Suppressor macrophage (primary cell): ENCODE measurements at regions not wholly inside any gene's neighbourhood (a gene's known extent, or its start where the extent isn't known, plus 50 kb on each side); places are given as distances from the start of the nearest gene placed in this dataset.
"Not testable (repeated sequence)": the region's sequence is repeated elsewhere in the genome, so short reads cannot be mapped to it uniquely, and the experiment has no call there.

ENCODE experiments used
- DNase-seq, 4 experiments: peaks; one replicate each; pipeline ENCODE4 v3.0.0-alpha.2; 2020 to 2022

DNA sequence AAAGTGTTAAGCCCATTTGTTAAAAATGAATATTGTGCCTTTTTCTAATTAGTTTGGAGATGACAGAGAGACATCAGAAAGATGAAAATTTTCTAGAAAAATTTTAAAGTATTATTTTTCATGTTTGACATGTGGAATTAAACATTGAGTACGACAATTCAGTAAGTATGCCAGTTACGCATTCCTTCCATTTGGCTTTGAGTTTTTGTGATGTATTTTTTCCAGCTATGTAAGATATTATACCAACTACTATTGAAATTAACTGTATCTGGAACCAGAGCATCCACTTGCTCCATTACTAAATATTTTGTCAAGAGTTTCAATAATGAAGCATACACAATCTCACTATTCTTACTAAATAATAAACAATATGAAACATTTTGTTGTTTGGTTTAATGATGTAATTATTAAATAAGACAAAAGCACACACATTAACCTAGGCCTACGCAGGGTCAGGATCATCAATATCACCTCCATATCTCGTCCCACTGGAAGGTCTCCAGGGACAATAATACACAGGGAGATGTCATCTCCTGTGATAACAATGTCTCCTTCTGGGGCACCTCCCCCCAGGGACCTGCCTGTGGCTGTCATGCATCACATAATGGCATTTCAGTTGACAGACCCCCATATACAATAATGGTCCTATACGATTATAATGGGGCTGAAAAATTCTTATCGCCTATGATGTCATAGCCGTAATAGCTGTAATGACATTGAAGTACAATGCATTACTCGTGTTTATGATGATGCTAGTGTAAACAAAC is 274.1 kb downstream of the REEP3 start:
- no peak for DNase-seq

DNA sequence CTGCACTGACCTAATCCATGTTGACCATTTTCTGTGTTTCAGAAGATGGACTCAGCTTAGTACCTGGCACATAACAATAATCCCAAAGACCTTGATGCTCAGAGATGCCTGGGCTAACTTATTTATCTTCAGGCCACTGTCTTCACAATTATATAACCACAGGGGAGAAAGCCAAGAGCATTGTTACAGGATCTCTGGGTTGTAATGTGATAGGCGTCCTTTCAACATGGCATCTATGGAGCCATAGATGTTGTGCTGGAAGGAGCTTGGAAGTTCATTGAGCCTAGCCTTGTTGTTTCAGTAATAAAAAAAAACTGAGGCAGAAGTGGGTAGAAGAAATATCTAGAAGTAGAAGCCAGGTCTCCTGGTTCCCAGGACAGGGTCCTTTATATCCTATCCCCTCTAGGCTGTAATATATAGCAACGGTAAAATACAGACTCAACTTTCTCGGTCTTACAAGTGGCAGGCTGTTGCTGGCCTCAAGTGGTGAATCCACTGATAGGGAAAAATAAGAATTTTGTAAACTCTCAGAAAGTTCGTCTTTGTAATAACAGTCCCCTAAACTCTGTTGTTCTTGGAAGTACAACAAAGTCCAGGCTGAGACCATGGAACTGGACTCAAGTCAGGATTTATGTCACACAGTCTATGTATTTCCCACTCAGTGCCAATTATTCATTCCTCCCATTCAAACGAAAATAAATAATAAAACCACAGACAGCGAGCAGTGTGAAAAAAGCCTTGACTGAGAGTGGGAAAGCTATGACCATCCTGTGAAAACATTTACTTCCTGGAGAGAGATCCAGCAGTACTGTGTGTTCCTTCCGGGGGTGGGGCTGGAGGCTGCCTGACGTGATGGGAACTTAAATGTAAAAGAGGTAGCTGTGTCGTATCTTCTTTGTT is 277.6 kb downstream of the REEP3 start:
- DNase-seq: peak; percentile 5 to 47 (median 16)

DNA sequence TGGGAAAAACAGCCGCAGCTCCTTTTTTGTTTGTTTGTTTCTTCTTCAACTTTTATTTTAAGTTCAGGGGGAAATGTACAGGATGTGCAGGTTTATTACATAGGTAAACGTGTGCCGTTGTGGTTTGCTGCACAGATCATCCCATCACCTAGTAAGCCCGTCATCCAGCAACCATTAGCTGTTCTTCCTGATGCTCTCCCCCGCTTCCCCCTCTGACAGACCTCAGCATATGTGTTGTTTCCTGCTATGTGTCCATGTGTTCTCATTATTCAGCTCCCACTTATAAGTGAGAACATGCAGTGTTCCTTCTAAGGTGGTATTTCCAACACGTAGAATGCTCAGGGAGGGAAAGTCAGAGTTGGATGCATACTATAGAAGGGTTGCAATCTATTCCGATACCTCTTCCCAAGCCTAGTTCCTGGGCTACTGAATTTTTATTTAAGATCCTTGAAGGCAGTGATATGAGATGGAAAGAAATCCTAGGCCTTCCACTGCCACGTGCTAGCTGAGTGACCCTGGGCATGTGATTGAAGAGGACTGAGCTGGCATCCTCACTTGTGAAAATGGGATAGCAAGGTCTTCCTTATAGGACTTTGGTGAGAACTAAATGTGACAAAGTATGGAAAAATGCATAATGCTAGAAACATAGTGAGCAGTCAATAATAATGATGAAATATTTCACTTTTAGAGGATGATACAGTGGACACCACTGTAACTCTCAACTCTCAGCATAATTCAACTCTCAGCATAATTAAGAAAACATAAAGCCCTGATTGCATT is 278.5 kb downstream of the REEP3 start:
- DNase-seq: no peak

DNA sequence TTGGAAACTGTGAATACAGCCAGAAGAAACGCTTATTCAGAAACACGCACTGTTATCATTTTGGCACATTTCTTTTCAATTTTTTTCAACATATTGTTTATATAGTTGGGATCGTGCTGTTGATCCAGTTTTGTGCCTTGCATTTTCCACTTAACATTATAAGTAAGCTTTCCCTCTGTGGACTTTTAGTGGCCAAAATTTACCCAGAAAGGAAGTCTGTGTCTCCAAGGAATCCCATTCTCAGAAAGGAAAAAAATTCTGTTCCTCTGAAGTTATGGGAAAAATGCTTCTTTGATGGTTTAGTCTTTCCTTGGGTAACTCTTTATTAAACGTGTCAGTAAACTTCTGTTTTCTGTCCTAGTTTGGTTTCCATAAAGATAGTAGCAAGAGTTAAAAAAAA is 280.0 kb downstream of the REEP3 start:
- no peak for DNase-seq

DNA sequence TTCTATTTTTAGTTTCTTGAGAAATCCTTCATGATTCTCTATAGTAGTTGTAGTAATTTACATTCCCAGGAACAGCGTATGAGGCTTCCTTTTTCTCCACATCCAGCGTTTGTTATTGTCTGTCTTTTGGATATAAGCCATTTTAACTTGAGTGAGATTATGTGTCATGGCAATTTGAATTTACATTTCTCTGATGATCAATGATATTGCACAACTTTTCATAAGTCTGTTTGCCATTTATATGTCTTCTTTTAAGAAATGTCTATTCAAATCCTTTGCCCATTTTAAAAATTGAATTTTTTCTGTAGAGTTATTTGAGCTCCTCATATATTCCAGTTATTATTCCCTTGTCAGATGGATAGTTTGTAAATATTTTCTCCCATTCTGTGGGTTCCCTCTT is 285.1 kb downstream of the REEP3 start:
- DNase-seq: no peak

DNA sequence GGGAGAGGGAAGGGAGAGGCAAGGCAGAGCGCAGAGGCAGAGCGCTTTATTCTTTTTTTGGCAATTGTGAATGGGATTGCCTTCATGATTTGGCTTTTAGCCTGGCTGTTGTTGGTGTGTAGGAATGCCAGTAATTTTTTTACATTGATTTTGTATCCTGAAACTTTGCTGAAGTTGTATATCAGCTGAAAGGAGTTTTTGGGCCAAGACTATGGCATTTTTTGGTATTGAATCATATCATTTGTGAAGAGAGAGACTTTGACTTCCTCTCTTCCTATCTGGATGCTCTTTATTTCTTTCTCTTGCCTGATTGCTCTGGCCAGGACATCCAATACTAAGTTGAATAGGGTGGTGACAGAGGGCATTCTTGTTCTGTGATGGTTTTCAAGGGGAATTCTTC is 291.3 kb downstream of the REEP3 start:
- no peak for DNase-seq

DNA sequence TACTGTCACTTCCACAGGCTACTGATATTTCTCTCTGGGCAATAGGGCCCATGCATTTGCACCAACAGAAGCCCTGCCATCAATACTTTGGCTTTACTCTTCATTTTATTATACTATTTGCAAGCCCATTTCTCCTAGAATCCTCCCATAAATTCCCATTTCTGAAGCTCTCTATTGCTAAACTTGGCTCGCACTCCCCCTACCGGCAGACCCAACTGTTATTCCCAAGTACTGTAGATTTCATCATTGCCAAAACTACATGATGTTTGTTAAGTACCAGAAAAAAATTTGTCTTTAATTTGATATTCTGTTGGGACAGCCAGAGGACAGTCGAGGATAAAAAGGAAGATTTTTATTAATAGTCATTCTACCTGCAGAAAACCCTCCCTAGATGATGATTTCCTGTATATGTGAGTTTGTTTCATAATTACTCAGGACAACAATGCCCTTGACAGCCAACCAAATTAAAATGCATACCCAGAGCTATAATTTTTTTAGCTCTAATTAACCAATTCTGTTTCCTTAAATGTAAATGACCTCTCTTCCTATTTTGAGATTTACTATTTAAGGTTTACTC is 298.6 kb downstream of the REEP3 start:
- peak; percentile 57 to 80 (median 66) for DNase-seq

DNA sequence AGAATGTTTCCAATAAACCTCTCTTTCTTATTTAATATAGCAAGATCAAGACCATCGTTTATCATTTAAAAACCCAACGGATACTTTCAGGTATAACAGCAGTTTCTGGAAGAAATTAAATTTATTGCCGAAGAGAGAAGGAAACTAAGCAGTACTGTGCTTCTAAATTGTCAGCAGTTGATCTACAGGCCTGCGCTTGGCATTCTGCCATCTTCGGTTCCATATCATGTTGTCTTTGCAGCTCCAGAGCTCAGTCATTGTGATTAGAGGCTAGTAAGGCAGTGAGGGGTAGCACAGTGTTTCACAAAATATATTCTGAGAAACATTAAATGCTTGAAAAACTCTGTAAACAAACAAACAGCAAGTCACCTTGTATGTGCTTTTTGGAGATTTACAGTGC is 301.3 kb downstream of the REEP3 start:
- no peak for DNase-seq

DNA sequence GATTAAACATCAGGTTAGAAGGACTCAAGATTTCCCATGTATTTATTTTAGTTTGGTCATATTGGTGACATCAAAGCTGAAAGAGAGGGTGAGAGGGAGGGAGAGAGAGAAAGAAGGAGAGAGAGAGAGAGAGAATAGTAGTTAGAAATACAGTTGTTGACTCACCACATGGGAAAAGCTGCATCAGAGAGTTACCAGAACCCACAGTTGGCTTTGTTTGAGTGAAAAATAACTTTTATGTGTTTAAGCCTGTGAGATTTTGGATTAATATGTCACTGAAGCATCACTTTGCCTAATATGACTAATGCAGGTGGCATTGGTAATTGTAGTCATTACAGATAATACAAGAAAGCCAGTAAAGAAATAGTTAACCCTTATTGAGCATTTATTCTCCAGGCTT is 303.9 kb downstream of the REEP3 start:
- no peak for DNase-seq

DNA sequence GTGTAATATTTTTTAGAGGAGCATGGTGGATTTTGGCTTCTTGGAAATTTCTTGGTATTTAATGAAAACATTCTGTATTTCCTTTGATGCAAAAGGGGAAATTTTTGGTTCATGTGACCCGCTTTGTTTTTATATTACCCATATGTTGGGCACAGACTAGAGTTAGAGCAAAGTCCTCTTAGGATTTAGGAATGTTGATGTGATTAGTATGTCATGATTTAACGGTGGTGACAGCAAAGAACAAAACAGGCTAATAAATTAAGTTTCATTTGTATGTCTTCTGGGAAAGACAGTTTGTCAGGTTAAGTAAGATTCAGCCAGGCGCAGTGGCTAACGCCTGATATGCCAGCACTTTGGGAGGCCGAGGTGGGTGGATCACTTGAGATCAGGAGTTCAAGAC is 304.6 kb downstream of the REEP3 start:
- no peak for DNase-seq

DNA sequence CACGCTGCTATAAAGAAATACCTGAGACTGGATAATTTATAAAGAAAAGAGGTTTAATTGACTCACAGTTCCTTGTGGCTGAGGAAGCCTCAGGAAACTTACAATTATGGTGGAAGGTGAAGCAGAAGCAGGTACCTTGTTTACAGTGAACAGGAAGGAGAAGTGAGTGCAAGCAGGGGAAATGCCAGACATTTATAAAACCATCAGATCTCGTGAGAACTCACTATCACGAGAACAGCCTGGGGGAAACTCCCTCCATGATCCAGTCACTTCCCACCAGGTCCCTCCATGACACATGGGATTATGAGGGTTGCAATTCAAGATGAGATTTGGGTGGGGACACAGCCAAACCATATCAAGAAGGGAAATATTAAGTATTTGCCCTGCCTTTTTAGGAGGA is 305.8 kb downstream of the REEP3 start:
- not testable (repeated sequence) for DNase-seq

DNA sequence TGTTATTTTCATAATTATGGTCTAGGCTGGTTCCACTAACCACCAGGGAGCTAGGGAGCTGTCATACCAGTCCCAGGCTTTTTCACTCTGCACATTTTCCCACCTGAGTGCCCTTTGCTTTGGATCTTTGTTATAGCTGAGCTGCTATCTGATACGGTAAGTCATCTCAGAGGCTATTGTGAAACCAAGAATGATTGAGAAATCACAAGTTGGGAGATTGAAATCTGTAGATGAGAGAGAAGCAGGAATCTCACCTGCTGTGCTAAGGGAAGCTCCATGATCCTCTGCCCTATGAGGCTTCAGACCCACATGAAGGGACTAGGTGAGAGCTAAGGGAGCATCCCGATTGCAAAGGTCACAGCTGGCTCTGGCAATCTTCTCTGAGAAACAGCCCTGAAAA is 307.8 kb downstream of the REEP3 start:
- DNase-seq: peak in 1 of 4 experiments; percentile 11

DNA sequence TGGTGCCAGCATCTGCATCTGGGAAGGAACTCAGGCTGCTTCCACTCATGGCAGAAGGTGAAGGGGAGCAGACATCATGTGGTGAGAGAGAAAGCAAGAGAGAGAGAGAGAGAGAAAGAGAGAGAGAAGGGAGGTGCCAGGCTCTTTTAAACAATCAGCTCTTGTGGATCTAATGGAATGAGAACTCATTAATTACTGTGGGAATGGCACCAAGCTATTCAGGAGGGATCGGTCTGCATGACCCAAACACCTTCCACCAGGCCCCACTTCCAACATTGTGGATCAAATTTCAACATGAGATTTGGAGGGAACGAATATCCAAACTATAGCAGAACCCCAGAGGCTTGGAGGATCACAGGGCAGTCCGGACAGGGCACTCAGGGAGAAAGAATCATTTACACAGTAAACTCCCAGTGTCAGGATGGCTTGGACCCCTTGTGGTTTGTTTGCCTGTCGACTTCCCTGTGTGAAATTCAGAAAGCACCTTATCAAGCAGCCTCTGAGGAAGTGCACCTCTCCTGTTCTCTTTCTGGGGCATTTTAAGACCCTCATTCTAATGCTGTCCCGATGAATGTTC is 308.5 kb downstream of the REEP3 start:
- no peak for DNase-seq

DNA sequence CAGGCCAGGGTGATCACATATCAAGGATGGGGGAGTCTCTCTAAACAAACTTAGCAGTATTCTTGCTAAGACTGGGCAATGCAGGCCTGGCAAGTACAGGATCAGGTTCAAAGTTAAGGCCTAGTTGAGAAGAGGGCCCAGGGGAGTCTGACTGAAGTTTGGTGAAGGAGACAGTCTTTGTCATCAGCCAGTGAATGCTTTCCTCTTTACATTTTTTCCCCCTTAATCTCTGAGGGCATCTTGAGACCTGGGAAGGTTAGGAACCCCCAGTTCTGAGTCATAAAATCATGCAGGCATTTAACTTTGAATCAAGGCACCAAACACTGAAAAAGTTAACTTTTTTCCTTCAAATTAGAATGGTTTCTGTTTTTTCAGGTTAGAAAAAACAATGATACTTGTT is 311.5 kb downstream of the REEP3 start:
- no peak for DNase-seq

DNA sequence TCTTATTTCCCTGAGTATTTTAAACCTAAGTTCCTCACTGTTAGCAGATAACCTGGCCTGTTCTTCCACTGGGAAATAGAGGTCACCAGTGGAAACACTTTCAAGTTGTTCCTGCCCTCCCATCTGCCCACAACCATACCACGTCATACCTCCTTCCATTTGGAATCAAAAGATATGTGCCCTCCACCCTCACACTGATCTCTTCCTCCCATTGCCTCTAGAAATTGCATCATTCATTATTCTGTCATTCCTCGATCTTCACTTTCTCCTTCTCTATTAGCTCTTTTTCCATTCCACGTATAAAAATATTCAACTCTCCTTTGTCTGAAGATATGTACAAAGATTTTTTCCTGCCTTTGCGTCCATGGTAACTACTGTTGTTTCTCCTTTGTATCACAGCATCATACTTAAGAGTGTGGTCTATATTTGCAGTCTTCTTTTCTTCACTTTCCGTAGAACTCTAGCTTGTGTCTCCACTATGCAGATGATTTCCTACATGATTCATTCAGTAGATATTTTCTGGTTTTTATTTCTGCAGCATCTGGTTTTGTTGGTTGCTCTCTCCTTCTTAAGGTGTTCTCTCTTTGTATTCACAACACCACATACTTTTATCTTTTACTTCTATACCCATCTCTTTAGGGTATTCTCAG is 312.3 kb downstream of the REEP3 start:
- DNase-seq: no peak

DNA sequence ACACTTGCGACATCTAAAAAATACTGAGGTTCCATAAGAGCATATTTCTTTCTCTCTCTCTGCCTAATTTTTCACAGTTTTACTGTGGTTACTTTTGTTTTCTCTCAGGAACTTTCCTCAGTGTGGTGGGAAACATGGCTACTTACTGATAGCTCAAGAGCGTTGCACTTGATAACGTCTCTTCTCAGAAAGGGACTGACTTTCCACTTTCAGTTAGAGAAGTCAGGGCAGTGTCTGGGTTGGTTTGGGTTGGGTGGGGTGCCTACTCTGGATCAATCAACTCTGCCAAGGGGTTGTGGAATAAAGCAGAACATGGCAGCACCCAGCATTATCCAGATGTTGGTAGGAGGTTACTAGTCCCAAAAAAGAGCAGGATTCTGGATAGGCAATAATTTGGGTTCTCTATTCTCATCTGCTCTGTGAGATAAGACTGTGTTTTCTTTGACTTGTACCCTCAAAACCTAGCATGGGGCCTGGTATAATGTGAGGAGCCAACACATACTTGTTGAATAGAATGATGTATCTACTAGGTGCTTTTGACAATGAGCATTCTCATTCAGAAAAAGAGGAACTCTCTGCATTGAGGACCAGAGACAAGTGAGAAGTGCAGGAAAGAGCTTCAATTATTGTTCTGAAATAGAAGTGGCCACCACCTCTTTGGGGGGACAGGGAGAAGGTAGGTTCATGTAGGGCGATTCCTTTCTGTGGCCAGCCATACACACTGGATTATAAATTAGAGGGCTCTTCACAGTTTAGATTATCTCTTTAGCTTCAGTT is 315.7 kb downstream of the REEP3 start:
- DNase-seq: no peak

DNA sequence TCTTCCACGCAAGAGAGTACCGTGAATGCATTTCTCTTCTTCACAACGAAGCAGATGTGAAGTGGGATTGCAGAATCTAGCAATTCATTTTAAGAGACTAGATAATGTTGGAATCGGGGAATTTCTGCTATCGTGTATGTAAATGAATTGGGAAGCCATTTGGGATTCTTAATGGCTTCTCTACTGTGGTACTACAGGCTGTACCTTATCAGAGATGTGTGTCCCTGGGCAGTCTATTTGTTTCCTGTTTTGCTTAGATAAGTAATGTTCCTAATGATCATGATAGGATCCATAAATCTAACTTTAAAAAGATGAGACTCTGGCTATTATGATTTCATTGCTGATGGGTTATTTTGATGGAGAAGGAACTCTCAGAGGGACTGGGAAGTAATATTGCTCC is 320.6 kb downstream of the REEP3 start:
- no peak for DNase-seq

DNA sequence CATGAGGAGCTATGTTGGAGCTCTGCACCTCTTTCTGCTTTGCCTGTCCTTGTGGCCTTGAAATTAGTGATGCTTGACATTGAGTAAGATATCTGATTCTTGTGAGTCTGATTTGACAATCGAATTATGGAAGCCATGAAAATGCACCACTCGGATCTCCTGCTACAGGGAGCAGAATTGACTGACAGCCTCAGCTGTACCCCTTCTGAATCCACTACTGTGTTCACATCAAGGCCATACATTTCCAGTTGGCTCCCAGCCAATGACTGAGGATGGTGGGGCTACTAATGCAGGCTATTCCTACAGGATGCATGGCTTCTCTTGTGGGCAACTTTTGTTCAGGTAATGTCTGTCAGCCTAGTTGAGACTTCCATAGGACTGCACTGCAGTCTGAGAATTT is 321.9 kb downstream of the REEP3 start:
- no peak for DNase-seq

DNA sequence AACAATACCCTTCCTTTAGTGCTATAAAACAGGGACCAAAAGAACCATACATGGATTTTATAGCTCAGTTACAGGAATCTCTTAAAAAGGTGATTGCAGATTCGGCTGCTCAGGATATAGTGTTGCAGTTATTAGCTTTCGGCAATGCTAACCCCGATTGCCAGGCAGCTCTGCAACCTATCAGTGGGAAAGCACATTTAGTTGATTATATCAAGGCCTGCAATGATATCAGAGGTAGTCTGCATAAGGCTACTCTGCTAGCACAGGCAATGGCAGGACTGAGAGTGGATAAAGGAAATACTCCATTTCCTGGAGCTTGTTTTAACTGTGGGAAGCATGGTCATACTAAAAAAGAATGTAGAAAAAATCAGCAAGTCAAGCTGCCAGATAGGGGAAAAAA is 327.7 kb downstream of the REEP3 start:
- not testable (repeated sequence) for DNase-seq

DNA sequence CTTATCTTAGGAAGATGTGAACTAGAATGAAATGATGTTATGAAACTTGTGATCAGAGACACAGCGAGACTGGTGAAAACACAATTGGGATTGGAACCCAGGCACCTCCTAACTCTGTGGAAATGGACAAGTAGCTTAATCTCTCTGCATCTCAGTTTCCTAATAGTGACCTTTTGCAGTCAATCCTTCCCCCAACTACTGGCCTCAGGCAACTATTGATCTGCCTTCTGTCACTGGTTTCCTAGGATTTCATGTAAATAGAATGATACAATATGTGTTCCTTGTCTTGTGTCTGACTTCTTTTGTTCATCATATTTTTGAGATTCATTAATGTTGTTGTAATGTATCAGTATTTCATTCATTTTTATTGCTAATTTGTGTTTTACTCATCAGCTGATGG is 341.7 kb downstream of the REEP3 start:
- DNase-seq: no peak

DNA sequence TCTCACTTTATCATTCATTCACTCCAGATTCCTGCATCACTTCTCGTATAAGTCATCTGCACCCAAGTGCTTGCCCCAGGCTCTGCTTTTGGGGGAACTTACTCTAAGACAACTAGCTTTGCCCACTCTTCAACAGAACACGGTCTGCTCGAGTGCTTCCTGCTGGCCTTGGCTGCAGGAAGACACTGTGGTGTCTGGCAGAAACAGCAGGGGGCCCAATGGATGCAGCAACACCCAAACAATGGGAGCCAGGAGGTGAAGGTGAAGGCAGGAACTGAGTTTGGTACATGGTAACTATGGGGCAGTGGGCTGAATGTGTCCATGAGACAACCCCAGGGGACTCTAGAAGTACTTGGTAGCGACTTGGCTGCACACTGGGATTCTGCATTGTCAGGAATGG is 344.0 kb downstream of the REEP3 start:
- DNase-seq: no peak
